ENCODE measurements at regions not wholly inside any gene's neighbourhood (a gene's known extent, or its start where the extent isn't known, plus 50 kb on each side); places are given as distances from the start of the nearest gene placed in this dataset.

- no TSS peak for BruUV-seq (replicated peaks)
- ChIA-PET POLR2A (no interaction called here), CTCF (ENCODE audit: low intra/inter-chr PET ratio) (no interaction called here)
- no peaks in the 10 kb centered on the region for H3K36me3 ChIP-seq (ENCODE audit: control insufficient read depth, insufficient read depth, low read length)
- no peaks in the 10 kb centered on the region for H4K20me1 ChIP-seq (replicated peaks; ENCODE audit: control insufficient read depth, insufficient read depth, low read length)
- H3K27ac ChIP-seq (ENCODE audit: extremely low read depth, low read depth, low read length) = no peak overlapping the region
- no peaks in the 10 kb centered on the region for H3K9me1 ChIP-seq (ENCODE audit: control insufficient read depth, insufficient read depth, low read length)
- no peak for FAIRE-seq
- no peak overlapping the region for H3K4me3 ChIP-seq
- H3K79me2 ChIP-seq (ENCODE audit: control insufficient read depth, insufficient read depth, low read length) = no peaks in the 10 kb centered on the region
- H3K9me3 ChIP-seq (replicated peaks; ENCODE audit: control insufficient read depth, insufficient read depth, low read depth, low read length) = no peaks in the 10 kb centered on the region
- no peak overlapping the region for H3K9ac ChIP-seq (ENCODE audit: insufficient read depth in 1 of 2, low read depth in 2 of 2, low read length in 2 of 2)
- no peak overlapping the region for H2AFZ ChIP-seq (ENCODE audit: low read depth, low read length)
- no peak for TF ChIP-seq HNRNPUL1 (IDR thresholded peaks at IDR 0.05; ENCODE audit: low read length)
- H3K4me2 ChIP-seq (ENCODE audit: insufficient read depth, low read length) = no peak overlapping the region
- intact Hi-C loops (cut with micrococcal nuclease) (no loop called here), in situ Hi-C loops (cut with MboI) (no loop called here)
- no peak for DNase-seq (ENCODE audit: extremely low read depth in 1 of 4, low spot score in 3 of 4)
- 16% methylated on average over 5 of the region's 5 CpGs for WGBS (ENCODE audit: insufficient coverage, low coverage, missing lambda C conversion rate)
- H3K27me3 ChIP-seq (ENCODE audit: control insufficient read depth in 2 of 2, insufficient read depth in 2 of 2, low read length in 2 of 2) = no peaks in the 10 kb centered on the region
- no peaks in the 10 kb centered on the region for H3K4me1 ChIP-seq (replicated peaks in 1 of 2; ENCODE audit: control insufficient read depth in 2 of 2, insufficient read depth in 2 of 2, low read length in 2 of 2)
- no peak for ATAC-seq
These were observed 643.9 kb downstream of the TBC1D4 start for GRCh38 chr13:74838096-74838495.

GRCh38 chr13:74836628-74837027 is 645.3 kb downstream of the TBC1D4 start:
- TF ChIP-seq ZNF507 (tag; conservative IDR thresholded peaks at IDR 0.05) (no peak), ZNF316 (IDR thresholded peaks at IDR 0.05) (peak; percentile 24; the same call in 1 of the 2 replicates)
- DNase-seq (ENCODE audit: extremely low read depth in 1 of 4, low spot score in 3 of 4) (no peak), ATAC-seq (no peak), FAIRE-seq (no peak)
- no peaks in the 10 kb centered on the region for H3K36me3 ChIP-seq (ENCODE audit: control insufficient read depth, insufficient read depth, low read length)
- no peak overlapping the region for H3K9ac ChIP-seq (ENCODE audit: insufficient read depth in 1 of 2, low read depth in 2 of 2, low read length in 2 of 2)
- no TSS peak for BruUV-seq (replicated peaks)
- no peaks in the 10 kb centered on the region for H3K9me3 ChIP-seq (replicated peaks; ENCODE audit: control insufficient read depth, insufficient read depth, low read depth, low read length)
- in situ Hi-C loops (cut with MboI) (no loop called here), intact Hi-C loops (cut with micrococcal nuclease) (no loop called here)
- no peaks in the 10 kb centered on the region for H3K79me2 ChIP-seq (ENCODE audit: control insufficient read depth, insufficient read depth, low read length)
- no peak overlapping the region for H3K4me2 ChIP-seq (ENCODE audit: insufficient read depth, low read length)
- no peak overlapping the region for H3K4me3 ChIP-seq
- no peaks in the 10 kb centered on the region for H4K20me1 ChIP-seq (replicated peaks; ENCODE audit: control insufficient read depth, insufficient read depth, low read length)
- H3K27me3 ChIP-seq (ENCODE audit: control insufficient read depth in 2 of 2, insufficient read depth in 2 of 2, low read length in 2 of 2) = no peaks in the 10 kb centered on the region
- H3K27ac ChIP-seq (ENCODE audit: extremely low read depth, low read depth, low read length) = no peak overlapping the region
- 0% methylated on average over 1 of the region's 1 CpG for WGBS (ENCODE audit: insufficient coverage, low coverage, missing lambda C conversion rate)
- H2AFZ ChIP-seq (ENCODE audit: low read depth, low read length) = no peak overlapping the region
- no peaks in the 10 kb centered on the region for H3K4me1 ChIP-seq (replicated peaks in 1 of 2; ENCODE audit: control insufficient read depth in 2 of 2, insufficient read depth in 2 of 2, low read length in 2 of 2)
- ChIA-PET CTCF (ENCODE audit: low intra/inter-chr PET ratio) (no interaction called here), POLR2A (no interaction called here)
- H3K9me1 ChIP-seq (ENCODE audit: control insufficient read depth, insufficient read depth, low read length) = no peaks in the 10 kb centered on the region

All from K562 (cell line).